A172 (cell line): ENCODE measurements at regions not wholly inside any gene's neighbourhood (a gene's known extent, or its start where the extent isn't known, plus 50 kb on each side); places are given as distances from the start of the nearest gene placed in this dataset.
"Not testable (repeated sequence)": the region's sequence is repeated elsewhere in the genome, so short reads cannot be mapped to it uniquely, and the experiment has no call there.

ENCODE experiments used
- DNase-seq: peaks from one replicate; pipeline ENCODE4 v3.0.0-alpha.2; 2015; ENCODE audit warnings: low spot score

DNA sequence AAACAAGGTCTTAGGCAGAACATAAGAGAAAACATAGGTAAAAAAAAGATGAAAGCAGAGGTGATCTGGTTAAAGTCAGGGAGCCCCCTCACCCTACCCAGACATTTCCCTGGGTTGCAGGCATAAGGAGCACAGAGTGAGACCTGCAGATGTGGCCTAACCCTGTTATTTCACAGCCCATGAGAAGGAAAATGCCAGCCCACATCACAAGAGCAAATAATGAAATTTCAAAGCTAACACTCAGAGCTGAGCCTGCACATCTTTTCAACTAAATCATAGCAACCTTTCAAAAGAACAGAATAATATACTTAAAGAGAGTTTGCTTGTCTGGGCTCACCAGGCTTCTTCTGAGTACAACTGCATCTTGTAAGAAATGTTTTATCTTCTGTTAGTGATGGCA, 295.4 kb downstream of the RPAP3 start:
- no peak for DNase-seq

DNA sequence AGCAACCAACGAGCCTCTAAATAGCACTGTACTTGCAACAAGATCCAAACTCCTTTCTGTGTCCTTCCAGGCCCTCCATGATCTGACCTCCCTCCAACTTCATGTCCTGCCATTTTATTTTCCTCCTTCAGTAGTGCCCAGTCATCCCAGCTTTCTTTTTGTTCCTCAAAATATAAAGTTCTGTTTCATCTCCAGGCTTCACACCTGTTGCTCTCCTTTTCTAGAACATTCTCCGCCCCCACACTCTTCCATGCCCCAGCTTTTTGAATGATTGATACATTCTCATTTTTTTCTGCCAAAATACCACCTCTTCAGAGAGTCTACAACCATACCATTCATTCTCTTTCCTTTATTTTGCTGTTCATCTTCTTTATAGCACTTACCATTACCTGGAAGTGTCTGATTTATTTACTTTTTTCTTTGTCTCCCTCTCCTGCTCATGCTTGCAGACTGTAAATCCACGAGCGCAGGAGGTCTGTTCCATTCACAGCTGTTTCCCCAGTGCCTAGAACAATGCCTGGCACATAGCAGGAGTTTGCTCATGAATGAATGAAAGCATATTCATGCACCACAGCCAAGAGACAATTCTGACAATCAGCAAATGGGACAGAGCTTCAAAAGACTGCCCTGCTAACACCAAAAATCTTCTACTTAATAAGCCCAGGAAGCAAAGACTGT, 296.4 kb downstream of the RPAP3 start:
- no peak for DNase-seq

DNA sequence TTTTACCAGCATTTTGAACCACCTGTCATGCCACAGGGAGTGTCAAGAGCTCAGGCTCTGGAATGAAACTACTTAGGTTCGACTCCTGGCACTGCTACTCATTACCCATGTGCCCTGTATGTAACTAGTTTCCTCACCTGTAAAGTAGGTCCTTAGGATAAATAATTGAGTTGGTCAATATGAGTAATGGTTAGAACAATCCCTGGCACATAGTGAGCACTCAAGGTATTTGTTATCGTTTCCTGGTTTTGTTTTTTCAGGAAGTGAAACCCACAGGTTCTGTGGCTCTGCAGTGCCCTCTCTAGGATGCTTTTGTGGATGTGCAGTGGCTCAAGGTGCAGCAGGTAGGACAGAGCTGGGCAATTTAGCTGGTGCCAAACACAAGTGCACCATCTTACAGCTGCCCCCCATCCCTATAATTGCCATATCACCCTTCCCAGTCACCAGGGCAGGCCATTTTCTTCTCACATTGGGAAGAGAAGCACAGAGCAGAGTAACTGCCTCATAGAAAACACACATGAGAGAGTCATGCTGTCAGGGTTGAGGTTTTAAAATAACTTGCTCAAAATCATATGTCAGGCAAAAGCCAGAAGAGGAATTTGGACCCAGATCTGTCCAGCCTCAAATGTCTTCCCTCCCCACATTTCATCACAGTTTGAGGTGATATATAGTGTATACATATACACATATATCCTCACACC, 297.5 kb downstream of the RPAP3 start:
- peak; percentile 38 for DNase-seq

DNA sequence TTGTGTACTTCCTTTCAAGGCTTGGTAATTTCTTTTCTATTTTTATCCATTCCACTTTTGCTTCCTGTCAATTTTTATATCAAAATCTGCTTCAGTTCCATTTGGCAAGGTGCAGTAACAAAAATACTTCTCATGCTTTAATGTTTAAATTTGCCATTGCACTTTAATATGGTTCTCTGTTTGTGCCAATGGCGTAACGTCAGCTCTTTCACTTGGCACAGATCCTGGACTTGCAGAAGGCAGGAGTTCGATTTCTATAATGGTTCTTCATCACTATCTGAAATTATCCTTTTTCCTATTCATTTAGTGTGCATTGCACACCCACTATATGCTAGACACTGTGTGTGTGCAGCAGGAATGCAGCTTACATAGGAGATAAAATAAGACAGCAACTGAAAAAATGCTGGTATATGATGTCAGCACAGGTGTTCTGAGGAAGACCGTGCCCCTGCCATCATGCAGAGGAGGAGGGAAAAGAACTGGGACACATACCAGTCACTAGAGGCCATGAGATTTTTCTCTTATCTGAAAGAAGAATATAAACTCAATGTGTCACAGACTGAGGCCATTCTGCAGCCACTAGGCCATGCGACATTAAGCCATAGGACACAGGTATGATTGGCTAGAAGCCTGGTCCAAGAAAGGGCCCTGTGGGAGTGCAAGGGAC, 298.2 kb downstream of the RPAP3 start:
- no peak for DNase-seq

DNA sequence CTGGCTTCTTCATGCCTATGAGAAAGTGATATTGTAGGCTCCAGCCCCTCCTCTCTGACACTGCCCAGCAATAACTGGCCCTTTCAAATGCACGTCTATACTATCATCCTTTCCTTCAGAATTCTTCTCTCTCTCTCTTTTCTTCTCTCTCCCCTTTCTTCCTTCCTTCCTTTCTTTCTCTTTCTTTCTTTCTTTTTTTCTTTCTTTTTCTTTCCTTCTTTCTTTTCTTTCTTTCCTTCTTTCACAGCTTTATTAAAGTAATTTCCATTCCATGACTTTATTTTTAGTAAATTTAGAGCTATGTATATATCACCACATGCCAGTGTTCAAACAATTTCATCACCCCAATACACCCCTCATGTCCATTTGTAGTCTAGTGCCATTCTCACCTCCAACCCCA, 302.1 kb downstream of the RPAP3 start:
- no peak for DNase-seq

DNA sequence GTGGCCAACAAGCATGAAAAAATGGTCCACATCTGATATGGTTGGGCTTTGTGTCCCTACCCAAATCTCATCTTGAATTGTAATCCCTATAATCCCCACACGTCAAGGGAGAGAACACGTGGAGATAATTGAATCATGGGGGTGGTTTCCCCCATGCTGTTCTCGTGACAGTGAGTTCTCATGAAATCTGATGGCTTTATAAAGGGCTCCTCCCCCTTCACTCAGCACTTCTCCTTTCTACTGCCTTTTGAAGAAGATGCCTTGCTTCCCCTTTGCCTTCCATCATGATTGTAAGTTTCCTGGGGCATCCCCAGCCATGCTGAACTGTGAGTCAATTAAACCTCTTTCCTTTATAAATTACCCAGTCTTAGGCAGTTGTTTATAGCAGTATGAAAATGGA, 304.6 kb downstream of the RPAP3 start:
- DNase-seq = not testable (repeated sequence)

DNA sequence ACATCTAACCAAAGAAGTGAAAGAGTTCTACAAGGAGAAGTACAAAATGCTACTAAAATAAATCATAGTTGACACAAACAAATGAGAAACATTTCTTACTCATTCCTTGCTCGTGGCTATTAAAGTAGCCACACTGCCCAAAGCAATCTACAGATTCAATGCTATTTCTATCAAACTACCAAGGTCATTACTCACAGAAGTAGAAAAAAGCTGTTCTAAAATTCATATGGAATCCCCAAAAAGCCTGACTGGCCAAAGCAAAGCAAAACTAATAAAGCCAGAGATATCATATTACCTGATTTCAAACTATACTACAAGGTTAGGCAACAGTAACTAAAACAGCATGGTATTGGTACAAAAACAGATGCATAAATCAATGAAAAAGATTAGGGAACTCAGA, 305.6 kb downstream of the RPAP3 start:
- peak; percentile 55 for DNase-seq

DNA sequence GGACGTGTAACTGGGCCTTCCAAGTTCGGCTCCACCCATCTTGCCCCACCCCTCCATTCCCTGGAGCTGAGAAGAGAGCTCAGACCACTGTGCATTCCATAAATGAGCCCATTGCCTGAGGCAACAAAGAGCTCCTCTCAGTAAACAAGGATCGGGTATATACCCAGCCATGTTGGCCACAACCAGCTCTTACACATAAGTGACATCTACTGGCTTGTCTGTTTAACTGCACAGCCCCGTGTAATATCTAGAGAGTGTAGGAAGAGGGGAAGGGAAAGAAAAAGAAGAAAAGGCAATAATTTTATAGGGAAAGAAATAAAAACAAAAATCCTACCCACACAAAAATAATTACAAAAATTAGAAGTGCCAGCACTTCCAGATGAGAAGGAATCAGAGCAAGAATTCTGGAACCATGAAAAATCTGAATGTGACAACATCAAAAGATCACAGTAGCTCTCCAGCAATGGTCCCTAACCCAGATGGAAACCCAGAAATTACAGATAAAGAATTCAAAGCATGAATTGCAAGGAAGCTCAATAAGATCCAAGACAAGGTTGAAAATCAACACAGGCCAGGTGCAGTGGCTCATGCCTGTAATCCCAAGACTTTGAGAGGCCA, 308.1 kb downstream of the RPAP3 start:
- DNase-seq = peak; percentile 73

DNA sequence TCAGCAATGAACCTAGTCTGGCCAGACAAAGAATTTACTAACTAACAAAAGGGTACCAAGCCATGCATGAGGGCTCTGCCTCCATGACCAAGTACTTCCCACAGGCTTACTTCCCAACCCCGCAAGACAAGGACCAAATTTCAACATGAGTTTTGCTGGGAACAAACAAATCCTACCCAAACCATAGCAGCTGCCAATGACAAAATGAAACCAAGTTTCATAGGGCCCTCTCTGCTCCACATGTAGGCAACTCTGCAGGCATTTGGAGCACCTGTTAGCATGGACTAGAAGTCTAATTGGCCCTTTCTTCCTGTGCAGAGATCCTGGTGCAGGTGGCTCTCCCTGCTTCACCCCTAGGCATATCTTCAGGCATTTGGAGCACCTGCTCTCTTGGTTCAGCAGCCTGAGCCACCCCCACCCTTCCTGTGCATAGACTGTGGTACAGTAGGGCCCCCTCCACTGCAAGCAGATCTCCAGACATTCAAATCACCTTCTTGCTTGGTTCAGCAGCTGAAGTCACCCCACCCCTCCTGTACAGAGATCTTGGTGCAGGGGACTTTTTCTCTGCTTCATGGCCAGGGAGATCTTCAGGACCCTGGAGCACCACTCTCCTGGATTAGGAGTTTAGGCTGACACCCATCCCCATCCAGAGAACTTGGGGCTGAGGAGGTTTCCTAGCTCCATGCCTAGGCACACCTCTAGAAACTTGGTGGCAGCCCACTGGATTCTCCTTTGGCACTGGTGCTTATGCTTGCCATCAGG, 308.7 kb downstream of the RPAP3 start:
- no peak for DNase-seq

DNA sequence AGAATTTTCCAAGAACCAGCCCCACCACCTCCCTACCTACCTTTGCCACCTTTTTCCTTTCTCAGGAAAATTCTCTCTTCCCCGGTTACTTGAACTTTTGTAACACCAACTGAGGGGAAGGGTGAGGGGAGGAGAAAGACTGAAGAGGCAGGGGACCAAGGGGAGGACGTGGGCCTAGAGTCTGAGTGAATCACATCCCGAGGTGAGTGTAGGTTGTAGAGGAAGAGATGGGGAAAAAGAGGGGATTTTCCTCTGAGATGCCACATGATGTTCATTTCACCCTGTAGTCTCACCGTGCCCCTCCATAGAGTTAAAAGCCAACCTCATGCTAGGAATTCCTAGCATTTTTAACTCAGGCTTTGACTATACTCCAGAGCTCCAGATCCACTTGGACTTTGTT, 311.8 kb downstream of the RPAP3 start:
- DNase-seq = peak; percentile 41

DNA sequence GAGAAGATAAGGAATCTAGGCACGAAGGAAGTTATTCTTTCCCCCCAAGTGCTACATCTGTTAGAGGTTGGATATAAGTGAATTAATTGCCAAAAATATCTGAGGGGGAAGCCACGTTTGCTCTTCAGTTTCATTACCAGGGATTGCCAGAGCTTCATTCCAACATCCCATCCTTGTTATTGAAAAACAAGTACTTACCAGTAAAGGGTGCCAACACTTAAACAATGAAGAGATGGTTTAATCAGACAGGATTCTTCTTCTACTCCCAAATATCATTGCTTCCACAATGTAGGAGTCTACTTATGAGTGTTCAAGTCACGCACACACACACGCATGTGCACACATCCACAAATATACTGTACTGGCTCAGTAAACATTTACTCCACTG, 312.4 kb downstream of the RPAP3 start:
- DNase-seq = no peak

DNA sequence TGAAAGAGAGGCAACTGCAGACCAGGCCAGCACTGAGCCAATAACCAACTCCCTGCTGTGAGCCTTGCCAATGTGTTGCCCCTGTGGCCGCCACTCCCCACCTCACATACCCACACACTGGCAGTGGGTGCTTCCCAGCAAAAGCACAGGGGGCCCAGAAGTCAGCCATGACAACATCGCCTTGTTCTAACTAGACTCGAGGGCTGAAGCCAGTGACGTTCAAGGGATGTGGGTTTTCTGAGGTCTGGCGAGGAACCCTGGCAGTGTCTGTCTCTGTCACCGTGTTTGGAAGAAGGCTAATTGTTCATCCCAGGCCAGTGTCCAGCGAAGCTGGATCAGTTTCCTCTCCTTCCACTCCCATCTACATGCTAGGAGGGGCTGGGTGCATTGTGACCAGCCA, 311.8 kb upstream of the AMIGO2 start:
- no peak for DNase-seq

DNA sequence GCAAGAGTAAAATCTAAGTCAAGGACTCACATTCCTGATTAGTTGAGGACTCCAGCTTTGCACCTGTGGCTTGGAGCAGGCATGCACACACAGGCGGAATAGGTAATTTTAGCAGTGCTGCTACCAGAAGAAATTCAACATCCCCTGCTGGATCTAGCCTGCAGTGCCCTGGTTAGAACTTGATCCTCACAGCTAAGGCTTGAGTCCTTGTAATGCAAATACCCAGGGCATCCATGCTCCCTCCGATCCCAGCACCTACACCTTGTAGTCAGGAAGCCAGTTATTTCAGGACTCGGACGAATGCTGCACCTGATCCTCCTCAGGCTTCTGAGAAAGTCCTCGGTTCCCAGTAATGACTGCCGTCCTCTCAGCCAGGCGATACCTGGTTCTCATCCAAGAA, 309.0 kb upstream of the AMIGO2 start:
- no peak for DNase-seq

DNA sequence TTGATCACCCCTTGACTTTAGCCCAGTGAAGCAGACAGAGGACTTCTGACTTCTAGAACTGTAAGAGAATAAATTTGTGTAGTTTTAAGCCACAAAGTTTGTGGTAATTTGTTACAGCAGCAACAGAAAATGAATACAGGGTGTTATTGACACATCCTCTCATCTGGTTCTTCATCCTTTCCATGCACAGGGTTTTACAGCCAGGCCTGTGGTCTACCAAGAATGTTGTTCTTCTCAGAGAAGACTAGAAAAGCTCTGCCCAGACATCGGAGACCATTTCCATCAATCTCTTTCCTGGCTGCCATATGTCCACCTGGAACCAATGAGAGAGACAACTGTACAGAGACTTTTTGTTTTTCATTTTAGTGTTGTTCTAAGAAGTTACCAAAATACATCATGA, 308.2 kb upstream of the AMIGO2 start:
- no peak for DNase-seq

DNA sequence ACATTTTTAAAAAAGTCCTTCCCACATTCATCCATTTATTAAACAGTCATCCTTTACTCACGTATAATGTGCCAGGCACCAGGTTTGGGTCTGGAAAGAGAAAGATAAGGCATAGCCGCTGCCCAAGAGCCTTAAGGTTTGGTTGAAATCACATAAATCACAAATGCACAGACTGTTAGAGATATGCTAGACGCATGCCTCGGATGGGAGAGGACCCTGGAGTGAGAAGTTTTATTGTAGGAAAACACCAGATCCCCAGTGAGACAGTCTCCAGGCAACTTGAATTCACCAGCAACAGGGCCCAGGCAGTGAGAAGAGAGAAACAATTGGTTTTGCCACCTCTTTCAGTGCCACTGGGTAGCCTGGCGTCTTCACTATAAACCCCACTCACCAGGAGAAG, 305.9 kb upstream of the AMIGO2 start:
- DNase-seq = no peak

DNA sequence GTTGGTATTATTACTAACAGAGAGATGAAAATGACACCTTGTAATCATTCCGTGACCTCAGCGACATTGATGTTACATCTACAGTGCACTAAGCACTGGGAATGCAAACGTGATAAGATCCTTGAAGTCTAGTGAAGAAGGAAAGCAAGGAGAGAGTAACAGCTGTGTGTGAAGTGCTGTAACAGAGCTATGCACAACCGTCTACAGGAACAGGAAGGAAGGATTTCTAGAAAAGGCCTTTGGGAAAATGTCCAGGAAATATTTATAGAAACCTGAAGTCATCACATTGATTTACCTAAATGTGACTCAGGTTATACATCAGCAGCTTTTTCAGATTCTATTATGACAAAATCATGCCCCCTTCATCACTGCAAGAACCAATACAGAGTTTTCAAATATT, 304.2 kb upstream of the AMIGO2 start:
- peak; percentile 37 for DNase-seq

DNA sequence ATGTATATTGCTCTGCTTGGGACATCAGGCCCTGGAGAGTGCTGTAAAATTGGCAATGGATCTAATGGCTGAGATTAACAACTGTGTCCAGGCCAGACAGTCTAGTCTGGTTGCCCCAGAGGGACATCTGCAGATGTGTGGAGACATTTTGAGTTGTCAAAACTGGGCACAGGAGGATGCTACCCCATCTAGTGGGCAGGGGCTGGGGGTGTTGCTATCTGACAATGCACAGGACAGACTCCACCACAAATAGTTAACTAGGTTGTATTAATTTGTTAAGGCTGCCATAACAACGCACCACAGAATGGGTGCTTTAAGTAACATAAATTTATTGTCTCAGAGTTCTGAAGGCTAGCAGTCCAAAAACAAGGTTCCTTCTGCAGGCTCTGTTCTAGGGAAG, 302.5 kb upstream of the AMIGO2 start:
- no peak for DNase-seq

DNA sequence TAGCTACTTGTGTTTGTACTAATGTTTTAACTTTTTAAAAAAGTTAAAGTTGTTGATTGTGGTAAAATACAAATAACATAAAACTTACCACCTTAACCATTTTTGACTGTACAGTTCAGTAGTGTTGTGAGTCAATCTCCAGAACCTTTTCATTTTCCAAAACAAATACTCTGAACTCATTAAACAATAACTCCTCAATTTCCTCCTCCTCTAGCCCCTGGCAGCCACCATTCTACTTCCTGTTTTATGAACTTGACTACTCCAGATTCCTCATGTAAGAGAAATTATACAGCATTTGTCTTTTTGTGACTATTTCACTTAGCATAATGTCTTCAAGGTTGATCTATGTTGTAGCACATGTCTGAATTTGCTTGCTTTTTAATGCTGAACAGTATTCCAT, 299.1 kb upstream of the AMIGO2 start:
- DNase-seq = no peak

DNA sequence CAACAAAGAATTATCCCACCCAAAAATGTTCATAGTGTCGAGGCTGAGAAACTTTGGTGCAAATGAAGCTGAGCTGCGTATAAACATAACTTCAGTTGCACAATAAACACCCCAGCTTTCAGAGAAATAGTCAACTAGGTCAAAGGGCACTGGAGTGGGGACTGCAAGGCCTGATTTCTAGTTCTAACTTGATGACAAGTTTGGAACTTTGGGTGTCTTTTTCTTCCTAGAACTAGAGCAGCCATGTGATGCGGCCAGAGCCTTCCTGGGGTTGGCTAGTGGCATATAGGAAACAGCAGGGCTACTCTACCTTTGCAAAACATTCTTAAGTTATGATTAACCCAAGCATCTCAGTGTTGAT, 298.4 kb upstream of the AMIGO2 start:
- DNase-seq = no peak

DNA sequence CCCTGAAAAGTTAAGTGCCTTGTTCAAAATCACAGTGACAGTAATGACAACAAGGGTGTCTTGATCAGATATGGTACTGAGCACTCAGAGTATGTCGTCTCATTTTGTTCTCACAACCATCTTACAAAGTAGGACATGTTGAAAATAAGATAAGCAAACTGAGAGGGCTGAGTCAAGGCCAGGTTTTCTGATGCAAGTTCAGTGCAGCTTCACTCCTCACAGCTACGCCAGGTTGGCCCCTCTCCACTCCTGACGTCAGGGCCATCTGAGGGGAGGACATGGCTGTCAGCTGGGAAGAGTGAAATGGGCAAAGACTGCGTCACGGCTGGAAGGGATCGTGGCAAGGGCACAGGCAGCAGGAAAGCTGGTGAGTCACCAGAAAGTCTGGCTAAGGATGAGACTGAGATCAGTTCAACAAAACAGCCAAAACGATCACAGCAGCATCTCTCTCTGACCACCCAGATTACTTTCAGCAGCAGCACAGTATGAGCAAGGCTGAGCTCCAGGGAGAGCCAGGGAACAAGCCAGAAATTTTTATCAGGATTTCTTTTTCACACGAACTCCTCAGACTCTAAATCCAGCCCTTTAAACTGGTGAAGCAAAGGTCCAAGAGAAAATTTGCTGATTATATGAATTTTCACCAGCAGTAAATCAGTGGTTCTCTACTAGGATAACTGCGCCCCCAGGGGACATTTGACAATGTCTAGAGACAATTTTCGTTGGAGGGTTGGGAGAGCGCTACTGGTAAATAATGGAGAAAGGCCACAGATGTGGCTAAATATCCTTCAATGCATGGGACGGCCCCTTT, 297.9 kb upstream of the AMIGO2 start:
- peak; percentile 96 for DNase-seq

DNA sequence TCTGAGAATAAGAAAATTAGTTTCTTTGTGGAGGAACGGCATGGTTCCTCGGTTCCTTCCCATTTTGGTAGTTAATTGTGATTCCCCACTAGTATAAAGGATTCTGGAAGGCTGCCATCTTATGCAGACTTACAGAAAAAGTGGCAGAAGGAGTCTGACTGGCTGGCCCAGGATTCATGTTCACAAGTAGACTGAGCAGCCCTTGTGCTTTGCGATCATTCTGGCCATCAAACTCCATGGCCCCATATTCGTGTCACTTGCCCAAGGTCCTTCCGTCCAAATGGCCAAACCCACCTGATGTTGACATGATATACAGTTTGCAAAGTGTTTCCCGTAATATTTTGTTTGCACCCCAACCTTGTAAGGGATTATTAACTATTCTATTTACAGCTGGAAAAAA, 297.2 kb upstream of the AMIGO2 start:
- DNase-seq = no peak
